Neural crest cell (in vitro differentiated cells): ENCODE measurements at regions not wholly inside any gene's neighbourhood (a gene's known extent, or its start where the extent isn't known, plus 50 kb on each side); places are given as distances from the start of the nearest gene placed in this dataset.

Experiments
- DNase-seq: peaks from one replicate; pipeline ENCODE4 v3.0.0; 2021; ENCODE audit warnings: low read depth, mixed read lengths, low spot score
- H3K27ac Mint-ChIP-seq: one replicate; pipeline ENCODE4 v1.8.0; 2021; ENCODE audit warnings: mild to moderate bottlenecking, mixed read lengths; ENCODE audit not compliant: unreplicated experiment
- H3K27me3 Mint-ChIP-seq: 2 replicates; pipeline ENCODE4 v1.8.0; 2021; ENCODE audit warnings: low read depth, mild to moderate bottlenecking, mixed read lengths
- H3K36me3 Mint-ChIP-seq: 2 replicates; pipeline ENCODE4 v1.8.0; 2021; ENCODE audit warnings: low read depth, mild to moderate bottlenecking, mixed read lengths
- H3K4me1 Mint-ChIP-seq: 2 replicates; pipeline ENCODE4 v1.8.0; 2021; ENCODE audit warnings: mixed read lengths
- H3K4me3 Mint-ChIP-seq: one replicate; pipeline ENCODE4 v1.8.0; 2021; ENCODE audit warnings: mild to moderate bottlenecking, mixed read lengths
- H3K9me3 Mint-ChIP-seq: 2 replicates; pipeline ENCODE4 v1.8.0; 2021; ENCODE audit warnings: mixed read lengths
- CTCF ChIP-seq: fragments of 200-600 bp; sonication (generic); conservative IDR thresholded peaks from 2 replicates; pipeline ENCODE4 v1.5.0; 2021; ENCODE audit warnings: antibody characterized with exemption, mild to moderate bottlenecking

GRCh38 chr11:69209421-69210309 is 53.9 kb downstream of the SMIM38 start:
- H3K9me3 Mint-ChIP-seq = peaks cover 5% of the 10 kb centered on the region
- H3K27ac Mint-ChIP-seq = no peak overlapping the region
- no peak for TF ChIP-seq CTCF
- H3K4me1 Mint-ChIP-seq = peaks cover 33% of the 10 kb centered on the region
- H3K27me3 Mint-ChIP-seq = peaks cover 3% of the 10 kb centered on the region
- H3K4me3 Mint-ChIP-seq = no peak overlapping the region
- peaks cover 2% of the 10 kb centered on the region for H3K36me3 Mint-ChIP-seq
- DNase-seq = no peak

DNA sequence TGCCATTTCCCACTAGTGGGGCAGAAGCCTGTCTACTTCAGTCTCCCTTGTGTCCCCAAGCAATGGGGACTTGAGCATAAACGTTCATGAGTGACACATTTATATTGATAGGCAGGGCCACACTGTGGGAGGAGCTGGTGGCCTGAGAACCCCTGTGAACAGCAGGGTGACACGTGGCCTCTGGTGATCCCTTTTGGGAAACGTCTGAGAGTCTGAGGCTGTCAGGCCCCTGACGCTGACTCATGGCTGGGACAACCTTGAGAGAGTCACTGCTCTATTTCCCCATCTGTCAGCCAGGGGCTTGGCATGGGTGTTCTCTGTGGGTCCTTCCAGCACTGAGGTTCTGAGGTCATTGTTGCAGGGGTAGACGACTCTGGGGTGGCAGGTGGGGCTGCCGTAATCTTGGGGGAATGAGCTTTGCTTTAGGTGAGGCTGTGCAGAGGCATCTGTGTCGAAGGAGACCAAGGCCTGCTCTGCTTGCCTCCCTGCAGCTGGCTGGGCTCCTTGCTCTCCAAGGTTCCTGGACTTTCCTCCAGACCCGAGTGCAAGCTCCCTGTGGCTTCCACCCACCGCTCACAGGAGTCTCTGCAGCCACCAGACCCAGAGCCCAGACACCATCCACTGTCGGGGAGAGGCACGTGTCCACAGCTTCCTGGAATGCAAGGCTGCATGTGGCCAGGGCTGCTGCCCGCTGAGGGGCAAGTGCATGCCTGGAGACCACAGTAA is 54.7 kb downstream of the SMIM38 start:
- peaks cover 33% of the 10 kb centered on the region for H3K4me1 Mint-ChIP-seq
- TF ChIP-seq CTCF = no peak
- H3K27ac Mint-ChIP-seq = no peak overlapping the region
- H3K36me3 Mint-ChIP-seq = peaks cover 2% of the 10 kb centered on the region
- DNase-seq = no peak
- H3K27me3 Mint-ChIP-seq = peaks cover 3% of the 10 kb centered on the region
- H3K9me3 Mint-ChIP-seq = peaks cover 6% of the 10 kb centered on the region
- no peak overlapping the region for H3K4me3 Mint-ChIP-seq

DNA sequence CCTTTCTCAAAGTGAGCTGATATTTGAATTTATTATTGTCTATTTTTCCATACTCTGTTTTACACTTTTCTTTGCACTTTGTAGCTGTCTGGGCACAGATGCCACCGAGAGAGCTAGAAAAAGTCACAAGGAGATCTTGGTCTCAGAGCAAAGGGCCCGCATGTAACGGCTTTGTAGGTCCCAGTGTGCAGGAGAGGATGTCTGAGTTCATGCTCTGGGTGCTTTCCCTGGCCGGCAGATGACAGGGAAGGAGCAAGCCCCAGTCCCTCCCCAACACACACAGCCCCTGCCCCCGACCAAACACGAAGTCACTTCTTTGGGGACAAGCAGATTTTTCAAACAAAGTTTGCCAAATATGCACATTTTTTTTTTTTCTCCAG is 55.8 kb downstream of the SMIM38 start:
- Mint-ChIP-seq H3K36me3 (peaks cover 2% of the 10 kb centered on the region), H3K4me3 (no peak overlapping the region), H3K9me3 (peaks cover 6% of the 10 kb centered on the region), H3K4me1 (peaks cover 24% of the 10 kb centered on the region), H3K27ac (no peak overlapping the region), H3K27me3 (peaks cover 3% of the 10 kb centered on the region)
- no peak for TF ChIP-seq CTCF
- no peak for DNase-seq

GRCh38 chr11:69211920-69212797 is 56.4 kb downstream of the SMIM38 start:
- Mint-ChIP-seq H3K36me3 (peaks cover 2% of the 10 kb centered on the region), H3K27ac (no peak overlapping the region), H3K4me1 (peaks cover 19% of the 10 kb centered on the region), H3K27me3 (peaks cover 3% of the 10 kb centered on the region), H3K9me3 (peaks cover 6% of the 10 kb centered on the region), H3K4me3 (no peak overlapping the region)
- no peak for DNase-seq
- peak; percentile 55 for TF ChIP-seq CTCF

GRCh38 chr11:69212798-69213110 is 57.0 kb downstream of the SMIM38 start:
- no peak for TF ChIP-seq CTCF
- H3K27me3 Mint-ChIP-seq = peaks cover 3% of the 10 kb centered on the region
- no peak overlapping the region for H3K27ac Mint-ChIP-seq
- H3K9me3 Mint-ChIP-seq = peaks cover 6% of the 10 kb centered on the region
- peaks cover 2% of the 10 kb centered on the region for H3K36me3 Mint-ChIP-seq
- peaks cover 19% of the 10 kb centered on the region for H3K4me1 Mint-ChIP-seq
- no peak for DNase-seq
- H3K4me3 Mint-ChIP-seq = no peak overlapping the region
